ENCODE measurements at regions not wholly inside any gene's neighbourhood (a gene's known extent, or its start where the extent isn't known, plus 50 kb on each side); places are given as distances from the start of the nearest gene placed in this dataset.

DNA sequence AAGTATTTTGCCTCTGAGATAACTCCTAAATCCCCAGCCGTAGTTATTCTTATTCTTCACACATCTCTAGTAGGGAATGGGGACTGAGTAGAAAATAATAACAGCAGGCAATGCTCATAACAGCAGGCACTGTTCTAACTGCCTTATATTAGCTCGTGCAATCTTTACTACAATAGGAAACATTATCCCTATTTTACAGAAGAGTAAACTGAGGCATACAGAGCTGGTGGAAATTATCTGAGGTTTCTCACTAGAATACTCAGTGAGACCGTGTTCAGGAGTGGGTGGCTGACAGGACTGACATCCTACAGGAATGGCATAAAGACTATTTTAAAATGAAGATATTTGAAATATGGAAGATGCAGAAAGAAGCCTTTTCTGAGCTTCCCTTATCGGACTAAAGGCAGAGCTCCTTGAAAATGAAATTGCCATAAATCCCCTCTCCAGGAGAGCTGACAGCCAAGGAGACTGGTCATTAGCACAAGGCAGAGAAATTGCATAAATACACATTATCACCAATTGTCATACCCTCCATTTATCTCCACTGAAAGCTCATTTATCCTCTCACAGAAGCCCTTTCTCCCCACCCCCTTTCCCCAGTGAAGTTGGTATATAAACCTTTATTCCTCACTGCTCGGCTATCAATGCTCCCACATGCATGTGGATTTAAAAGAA lies 93.9 kb downstream of the RASSF10 start:
- ATAC-seq (ENCODE audit: low read depth) (no peak), DNase-seq (ENCODE audit: low spot score) (no peak)
- Histone ChIP-seq H3K4me1 (ENCODE audit: insufficient read depth, poor library complexity, severe bottlenecking) (peaks cover 8% of the 10 kb centered on the region), H3K27me3 (ENCODE audit: insufficient read depth, poor library complexity, severe bottlenecking) (no peaks in the 10 kb centered on the region), H3K4me3 (ENCODE audit: severe bottlenecking) (no peak overlapping the region), H3K9me3 (ENCODE audit: severe bottlenecking) (no peaks in the 10 kb centered on the region), H3K27ac (ENCODE audit: poor library complexity, severe bottlenecking) (no peak overlapping the region), H3K36me3 (ENCODE audit: low read depth) (no peaks in the 10 kb centered on the region)
- TF ChIP-seq, protein P1, sequence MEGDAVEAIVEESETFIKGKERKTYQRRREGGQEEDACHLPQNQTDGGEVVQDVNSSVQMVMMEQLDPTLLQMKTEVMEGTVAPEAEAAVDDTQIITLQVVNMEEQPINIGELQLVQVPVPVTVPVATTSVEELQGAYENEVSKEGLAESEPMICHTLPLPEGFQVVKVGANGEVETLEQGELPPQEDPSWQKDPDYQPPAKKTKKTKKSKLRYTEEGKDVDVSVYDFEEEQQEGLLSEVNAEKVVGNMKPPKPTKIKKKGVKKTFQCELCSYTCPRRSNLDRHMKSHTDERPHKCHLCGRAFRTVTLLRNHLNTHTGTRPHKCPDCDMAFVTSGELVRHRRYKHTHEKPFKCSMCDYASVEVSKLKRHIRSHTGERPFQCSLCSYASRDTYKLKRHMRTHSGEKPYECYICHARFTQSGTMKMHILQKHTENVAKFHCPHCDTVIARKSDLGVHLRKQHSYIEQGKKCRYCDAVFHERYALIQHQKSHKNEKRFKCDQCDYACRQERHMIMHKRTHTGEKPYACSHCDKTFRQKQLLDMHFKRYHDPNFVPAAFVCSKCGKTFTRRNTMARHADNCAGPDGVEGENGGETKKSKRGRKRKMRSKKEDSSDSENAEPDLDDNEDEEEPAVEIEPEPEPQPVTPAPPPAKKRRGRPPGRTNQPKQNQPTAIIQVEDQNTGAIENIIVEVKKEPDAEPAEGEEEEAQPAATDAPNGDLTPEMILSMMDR (IDR thresholded peaks at IDR 0.05; ENCODE audit: poor library complexity, severe bottlenecking): no peak

DNA sequence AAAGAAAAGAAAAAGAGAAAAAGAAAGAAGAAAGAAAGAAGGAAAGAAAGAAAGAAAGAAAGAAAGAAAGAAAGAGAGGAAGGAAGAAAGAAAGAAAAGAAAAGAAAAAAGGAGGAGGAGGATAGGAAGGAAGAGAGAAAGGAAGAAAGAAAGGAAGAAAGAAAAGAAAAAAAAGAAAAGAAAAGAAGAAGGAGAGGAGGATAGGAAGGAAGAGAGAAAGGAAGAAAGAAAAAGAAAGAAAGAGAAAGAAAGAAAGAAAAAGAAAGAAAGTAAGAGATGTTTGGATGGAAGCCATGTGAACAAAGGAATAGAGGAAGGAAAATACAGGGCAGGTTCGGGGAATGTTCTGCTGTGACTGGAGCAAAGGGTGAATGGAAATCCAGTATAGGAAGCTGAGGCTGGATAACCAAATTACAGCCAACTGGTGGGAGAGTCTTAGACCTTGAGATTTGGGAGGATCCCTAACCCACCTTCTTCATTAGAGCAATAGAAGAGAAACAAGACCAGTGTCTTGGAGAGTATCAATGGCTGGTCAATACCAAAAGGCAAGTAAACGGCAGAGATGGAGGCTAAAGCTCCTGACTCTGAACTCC lies 94.9 kb downstream of the RASSF10 start:
- no peaks in the 10 kb centered on the region for H3K36me3 ChIP-seq (ENCODE audit: low read depth)
- no peak for ATAC-seq (ENCODE audit: low read depth)
- DNase-seq (ENCODE audit: low spot score): no peak
- no peaks in the 10 kb centered on the region for H3K27me3 ChIP-seq (ENCODE audit: insufficient read depth, poor library complexity, severe bottlenecking)
- TF ChIP-seq, protein P1 (IDR thresholded peaks at IDR 0.05; ENCODE audit: poor library complexity, severe bottlenecking): no peak
- H3K27ac ChIP-seq (ENCODE audit: poor library complexity, severe bottlenecking): no peak overlapping the region
- H3K9me3 ChIP-seq (ENCODE audit: severe bottlenecking): no peaks in the 10 kb centered on the region
- no peak overlapping the region for H3K4me3 ChIP-seq (ENCODE audit: severe bottlenecking)
- peaks cover 5% of the 10 kb centered on the region for H3K4me1 ChIP-seq (ENCODE audit: insufficient read depth, poor library complexity, severe bottlenecking)

DNA sequence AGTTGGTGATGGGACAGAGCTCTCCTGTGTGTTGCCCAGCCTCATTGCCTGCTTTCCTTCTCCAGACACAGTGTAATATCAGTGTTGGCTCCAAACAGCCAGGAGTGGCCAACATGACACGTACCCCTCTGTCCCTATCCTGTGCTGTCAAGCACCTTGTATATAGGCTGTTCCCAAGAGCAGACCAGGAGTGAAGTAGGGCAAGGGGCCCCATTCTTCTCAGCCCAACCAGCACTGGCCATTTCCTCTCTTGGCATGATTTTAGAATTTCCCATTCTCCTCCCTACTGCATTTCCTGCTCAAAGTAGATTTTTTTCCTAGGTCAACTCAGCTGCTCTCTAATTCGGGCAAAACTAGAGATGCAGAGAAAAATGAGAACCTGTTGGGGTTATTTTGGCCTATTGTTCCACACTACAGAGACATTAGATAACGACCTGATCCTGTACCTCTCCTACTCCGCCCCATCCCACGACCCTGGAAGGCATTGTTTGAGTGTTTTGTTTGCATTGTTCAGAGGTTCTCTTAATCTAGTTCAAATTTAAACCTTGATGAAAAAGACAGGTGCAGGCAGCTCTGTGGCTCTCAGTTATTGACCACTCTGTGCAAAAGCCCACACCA lies 95.6 kb downstream of the RASSF10 start:
- Histone ChIP-seq H3K4me3 (ENCODE audit: severe bottlenecking) (no peak overlapping the region), H3K9me3 (ENCODE audit: severe bottlenecking) (no peaks in the 10 kb centered on the region), H3K36me3 (ENCODE audit: low read depth) (no peaks in the 10 kb centered on the region), H3K4me1 (ENCODE audit: insufficient read depth, poor library complexity, severe bottlenecking) (peaks cover 10% of the 10 kb centered on the region), H3K27me3 (ENCODE audit: insufficient read depth, poor library complexity, severe bottlenecking) (no peaks in the 10 kb centered on the region), H3K27ac (ENCODE audit: poor library complexity, severe bottlenecking) (no peak overlapping the region)
- ATAC-seq (ENCODE audit: low read depth) (no peak), DNase-seq (ENCODE audit: low spot score) (no peak)
- TF ChIP-seq, protein P1 (IDR thresholded peaks at IDR 0.05; ENCODE audit: poor library complexity, severe bottlenecking): no peak

DNA sequence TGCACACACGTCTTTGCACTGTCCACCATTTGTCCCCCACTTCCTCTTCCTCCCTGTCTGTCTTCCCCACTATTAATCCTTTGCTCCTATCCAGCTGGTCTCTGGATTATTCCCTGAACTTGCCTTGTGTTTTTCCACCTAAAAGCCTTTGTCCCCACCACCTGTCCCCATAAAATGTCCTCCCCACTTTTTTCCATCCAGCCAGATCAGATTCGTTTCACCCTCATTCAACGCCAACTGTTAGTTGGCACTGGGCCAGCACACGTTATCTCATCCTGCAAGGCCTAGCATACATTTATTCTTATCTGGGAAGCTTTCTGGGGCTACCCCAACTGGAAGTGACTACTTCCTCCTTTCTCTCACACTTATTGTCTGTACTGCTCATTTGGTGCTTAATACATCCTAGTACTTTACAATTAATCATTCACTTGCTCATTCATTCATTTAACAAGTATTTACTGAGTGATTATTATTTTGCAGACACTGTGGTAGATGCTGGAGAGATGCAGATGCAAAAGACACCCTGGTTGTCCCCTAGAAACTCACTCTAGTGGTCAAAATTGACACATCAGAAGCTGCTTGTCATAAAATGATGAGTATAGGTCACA lies 96.2 kb downstream of the RASSF10 start:
- TF ChIP-seq, protein P1 (IDR thresholded peaks at IDR 0.05; ENCODE audit: poor library complexity, severe bottlenecking): no peak
- peaks cover 16% of the 10 kb centered on the region for H3K4me1 ChIP-seq (ENCODE audit: insufficient read depth, poor library complexity, severe bottlenecking)
- no peak overlapping the region for H3K4me3 ChIP-seq (ENCODE audit: severe bottlenecking)
- no peaks in the 10 kb centered on the region for H3K27me3 ChIP-seq (ENCODE audit: insufficient read depth, poor library complexity, severe bottlenecking)
- no peak overlapping the region for H3K27ac ChIP-seq (ENCODE audit: poor library complexity, severe bottlenecking)
- no peaks in the 10 kb centered on the region for H3K9me3 ChIP-seq (ENCODE audit: severe bottlenecking)
- DNase-seq (ENCODE audit: low spot score) (no peak), ATAC-seq (ENCODE audit: low read depth) (no peak)
- no peaks in the 10 kb centered on the region for H3K36me3 ChIP-seq (ENCODE audit: low read depth)

Measured in RWPE2 (cell line).